OCI-LY3 (cell line): ENCODE measurements at regions not wholly inside any gene's neighbourhood (a gene's known extent, or its start where the extent isn't known, plus 50 kb on each side); places are given as distances from the start of the nearest gene placed in this dataset.

Experiments used
- H2AFZ ChIP-seq: fragments of 200-600, 300-600 bp; shearing (Covaris generic); 2 replicates; pipeline ENCODE4 v1.6.0; 2014; ENCODE audit warnings: antibody characterized with exemption, low read depth, low read length
- H3K27ac ChIP-seq: fragments of 200-600, 300-600 bp; sonication (generic); 2 replicates; pipeline ENCODE4 v1.5.1; 2014; ENCODE audit warnings: mild to moderate bottlenecking, low read length, moderate library complexity, mixed read lengths
- H3K27me3 ChIP-seq: fragments of 200-600, 300-600 bp; sonication (generic); 2 replicates; pipeline ENCODE4 v1.6.1; 2014; ENCODE audit warnings: low read depth, low read length, mixed read lengths
- H3K36me3 ChIP-seq: fragments of 200-600, 300-600 bp; sonication (generic); replicated peaks from 2 replicates; pipeline ENCODE3; 2014; ENCODE audit warnings: low read depth, low read length, mixed read lengths
- H3K4me1 ChIP-seq: fragments of 300-600, 200-600 bp; sonication (generic); 2 replicates; pipeline ENCODE4 v1.6.1; 2014; ENCODE audit warnings: low read length, mixed read lengths
- H3K4me2 ChIP-seq: fragments of 200-600, 300-600 bp; sonication (generic); 2 replicates; pipeline ENCODE4 v1.6.1; 2014; ENCODE audit warnings: low read length, mixed read lengths
- H3K4me3 ChIP-seq: fragments of 300-600, 200-600 bp; sonication (generic); 2 replicates; pipeline ENCODE4 v1.5.1; 2014; ENCODE audit warnings: antibody characterized with exemption, mild to moderate bottlenecking, low read length, moderate library complexity
- H3K79me2 ChIP-seq: fragments of 300-600, 200-600 bp; shearing (Covaris generic); 2 replicates; pipeline ENCODE4 v1.6.1; 2014; ENCODE audit warnings: mild to moderate bottlenecking, low read length, mixed read lengths
- H3K9ac ChIP-seq: fragments of 300-600, 200-600 bp; shearing (Covaris generic); 2 replicates; pipeline ENCODE4 v1.6.0; 2014; ENCODE audit warnings: mild to moderate bottlenecking, low read length, moderate library complexity
- H3K9me3 ChIP-seq: fragments of 200-600, 300-600 bp; shearing (Covaris generic); 2 replicates; pipeline ENCODE4 v1.6.1; 2014; ENCODE audit warnings: low read length, mixed read lengths; ENCODE audit not compliant: insufficient read depth
- H4K20me1 ChIP-seq: fragments of 200-600, 300-600 bp; sonication (generic); 2 replicates; pipeline ENCODE4 v1.6.1; 2016; ENCODE audit warnings: low read length, mixed read lengths; ENCODE audit not compliant: insufficient read depth
- CTCF ChIP-seq: fragments of 200-600, 300-600 bp; sonication (generic); IDR thresholded peaks from 2 replicates; pipeline ENCODE4 v1.5.1; 2014; ENCODE audit warnings: antibody characterized with exemption, low read length, low read depth
- EZH2phosphoT487 ChIP-seq: fragments of 200-600 bp; shearing (Covaris generic); IDR thresholded peaks from 2 replicates; pipeline ENCODE4 v1.6.1; 2018; ENCODE audit warnings: antibody characterized with exemption, mixed run types, low read depth

DNA sequence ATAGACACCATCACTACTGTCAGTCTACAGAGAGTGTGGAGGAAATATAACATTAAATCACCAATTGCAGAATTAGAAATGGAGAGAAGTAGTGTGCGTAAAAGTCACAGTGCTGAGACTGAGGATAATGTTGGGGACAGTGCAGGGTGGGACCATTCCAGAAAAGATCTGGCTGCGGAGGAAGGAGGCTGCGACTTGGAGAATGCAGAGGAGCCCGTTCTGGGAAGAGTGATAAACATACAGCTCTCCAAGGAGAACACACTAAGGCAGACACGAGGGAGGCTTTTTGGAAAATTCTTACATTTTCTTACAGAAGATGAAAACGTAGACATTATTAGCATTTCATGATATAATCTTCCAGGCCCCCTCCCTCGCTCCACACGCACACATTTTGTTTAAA is 337.8 kb downstream of the IRS2 start:
- no peaks in the 10 kb centered on the region for H3K27me3 ChIP-seq
- no peak overlapping the region for H3K27ac ChIP-seq
- no peaks in the 10 kb centered on the region for H3K4me1 ChIP-seq

GRCh38 chr13:109447667-109448066 is 338.7 kb downstream of the IRS2 start:
- TF ChIP-seq EZH2phosphoT487 (no peak), CTCF (no peak)
- Histone ChIP-seq H3K4me1 (no peaks in the 10 kb centered on the region), H3K27ac (no peak overlapping the region), H3K9ac (no peak overlapping the region), H3K27me3 (no peaks in the 10 kb centered on the region), H3K4me2 (no peak overlapping the region), H3K9me3 (no peaks in the 10 kb centered on the region), H3K79me2 (no peaks in the 10 kb centered on the region), H3K36me3 (no peaks in the 10 kb centered on the region), H4K20me1 (no peaks in the 10 kb centered on the region), H3K4me3 (no peak overlapping the region), H2AFZ (no peak overlapping the region)

More for the DNA sequence above, 337.8 kb downstream of the IRS2 start:
- H3K9ac ChIP-seq = no peak overlapping the region
- H2AFZ ChIP-seq = no peak overlapping the region
- no peaks in the 10 kb centered on the region for H3K79me2 ChIP-seq
- no peaks in the 10 kb centered on the region for H3K9me3 ChIP-seq
- no peak overlapping the region for H3K4me2 ChIP-seq
- TF ChIP-seq EZH2phosphoT487 (no peak), CTCF (no peak)
- H3K4me3 ChIP-seq = no peak overlapping the region
- H3K36me3 ChIP-seq = no peaks in the 10 kb centered on the region
- H4K20me1 ChIP-seq = no peaks in the 10 kb centered on the region

- Histone ChIP-seq H3K36me3 (no peaks in the 10 kb centered on the region), H3K27me3 (no peaks in the 10 kb centered on the region), H3K27ac (no peak overlapping the region), H4K20me1 (no peaks in the 10 kb centered on the region), H2AFZ (no peak overlapping the region), H3K4me3 (no peak overlapping the region), H3K9ac (no peak overlapping the region), H3K4me2 (no peak overlapping the region), H3K79me2 (no peaks in the 10 kb centered on the region), H3K4me1 (no peaks in the 10 kb centered on the region), H3K9me3 (no peaks in the 10 kb centered on the region)
- TF ChIP-seq CTCF = no peak
- TF ChIP-seq EZH2phosphoT487 = no peak
These were observed 346.1 kb downstream of the IRS2 start for GRCh38 chr13:109440320-109440719.

DNA sequence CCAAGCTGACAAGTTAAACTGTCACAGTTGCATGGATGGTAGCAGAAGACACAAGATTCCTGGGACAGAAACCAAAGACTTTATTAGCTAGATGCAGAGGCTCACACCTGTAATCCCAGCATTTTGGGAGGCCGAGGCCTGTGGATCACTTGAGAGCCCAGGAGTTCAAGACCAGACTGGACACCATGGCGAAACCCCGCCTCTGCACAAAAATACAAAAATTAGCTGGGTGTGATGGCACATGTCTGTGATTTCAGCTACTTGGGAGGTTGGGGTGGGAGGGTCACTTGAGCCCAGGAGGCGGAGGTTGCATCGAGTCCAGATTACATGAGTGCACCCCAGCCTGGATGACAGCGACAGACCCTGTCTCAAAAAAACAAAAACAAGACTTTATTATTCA is 346.6 kb downstream of the IRS2 start:
- H4K20me1 ChIP-seq = no peaks in the 10 kb centered on the region
- no peaks in the 10 kb centered on the region for H3K36me3 ChIP-seq
- H3K27me3 ChIP-seq = no peaks in the 10 kb centered on the region
- no peak overlapping the region for H3K4me3 ChIP-seq
- H3K79me2 ChIP-seq = no peaks in the 10 kb centered on the region
- TF ChIP-seq CTCF (no peak), EZH2phosphoT487 (no peak)
- H3K4me2 ChIP-seq = no peak overlapping the region
- no peak overlapping the region for H3K27ac ChIP-seq
- no peaks in the 10 kb centered on the region for H3K4me1 ChIP-seq
- no peak overlapping the region for H2AFZ ChIP-seq
- no peaks in the 10 kb centered on the region for H3K9me3 ChIP-seq
- no peak overlapping the region for H3K9ac ChIP-seq
